ENCODE measurements at regions not wholly inside any gene's neighbourhood (a gene's known extent, or its start where the extent isn't known, plus 50 kb on each side); places are given as distances from the start of the nearest gene placed in this dataset.

- 12% methylated on average over 3 of the region's 3 CpGs for WGBS (ENCODE audit: missing lambda C conversion rate)
- Histone ChIP-seq H3K4me1 (no peaks in the 10 kb centered on the region), H3K4me3 (no peak overlapping the region), H3K9me3 (no peaks in the 10 kb centered on the region), H3K4me2 (no peak overlapping the region), H3K27ac (no peak overlapping the region)
- no peak for FAIRE-seq
- ATAC-seq, result no peak
- POLR2A ChIA-PET, result no interaction called here
- TF ChIP-seq EHF (CRISPR knock-in tag; IDR thresholded peaks at IDR 0.05) (no peak), CHD2 (IDR thresholded peaks at IDR 0.05; ENCODE audit: low read length, partially characterized antibody) (no peak), JUN (IDR thresholded peaks at IDR 0.05) (no peak), CTCF (IDR thresholded peaks at IDR 0.05) (no peak), RNF2 (IDR thresholded peaks at IDR 0.05; ENCODE audit: borderline replicate concordance, low read depth) (no peak)
- TF ChIP-seq, protein P1, sequence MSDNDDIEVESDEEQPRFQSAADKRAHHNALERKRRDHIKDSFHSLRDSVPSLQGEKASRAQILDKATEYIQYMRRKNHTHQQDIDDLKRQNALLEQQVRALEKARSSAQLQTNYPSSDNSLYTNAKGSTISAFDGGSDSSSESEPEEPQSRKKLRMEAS (IDR thresholded peaks at IDR 0.05), result no peak
- TF ChIP-seq, protein P2, sequence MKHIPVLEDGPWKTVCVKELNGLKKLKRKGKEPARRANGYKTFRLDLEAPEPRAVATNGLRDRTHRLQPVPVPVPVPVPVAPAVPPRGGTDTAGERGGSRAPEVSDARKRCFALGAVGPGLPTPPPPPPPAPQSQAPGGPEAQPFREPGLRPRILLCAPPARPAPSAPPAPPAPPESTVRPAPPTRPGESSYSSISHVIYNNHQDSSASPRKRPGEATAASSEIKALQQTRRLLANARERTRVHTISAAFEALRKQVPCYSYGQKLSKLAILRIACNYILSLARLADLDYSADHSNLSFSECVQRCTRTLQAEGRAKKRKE (CRISPR knock-in tag; IDR thresholded peaks at IDR 0.05; ENCODE audit: low read depth), result no peak
- CTCF ChIA-PET, result no interaction called here
- no peak for DNase-seq (ENCODE audit: low read depth in 1 of 2, low spot score in 1 of 2)
These were observed 416.4 kb upstream of the THRB start for GRCh38 chr3:24911076-24911475.

DNA sequence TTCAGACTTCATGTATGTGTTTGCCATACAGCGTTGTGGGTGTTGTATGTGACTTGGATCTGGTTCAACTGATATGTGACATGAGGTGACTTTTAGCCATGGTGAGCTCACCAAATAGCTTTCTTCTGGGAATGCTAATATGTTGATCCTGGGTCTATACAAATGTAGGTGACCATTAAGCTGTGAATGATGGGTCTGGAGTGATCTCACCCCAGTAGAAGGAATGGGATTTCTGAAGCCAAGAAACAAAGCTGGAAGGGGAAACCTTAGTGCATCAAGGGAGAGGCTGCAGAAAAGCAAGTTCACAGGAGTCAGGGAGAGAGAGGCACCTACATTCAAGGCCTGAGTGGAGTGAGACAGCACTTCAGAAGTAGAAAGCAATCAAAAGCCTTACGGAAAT is 421.0 kb upstream of the THRB start:
- ATAC-seq (no peak), DNase-seq (ENCODE audit: low read depth in 1 of 2, low spot score in 1 of 2) (no peak), FAIRE-seq (no peak)
- TF ChIP-seq ZC3H11A (IDR thresholded peaks at IDR 0.05) (no peak), EHMT2 (IDR thresholded peaks at IDR 0.05; ENCODE audit: low read depth) (no peak), RAD21 (conservative IDR thresholded peaks at IDR 0.05 in 1 of 2, IDR thresholded peaks at IDR 0.05 in 1 of 2) (no peak)
- 61% methylated on average over 2 of the region's 2 CpGs for WGBS (ENCODE audit: missing lambda C conversion rate)
- H3K9me3 ChIP-seq, result no peaks in the 10 kb centered on the region
- H3K4me3 ChIP-seq, result no peak overlapping the region
- CTCF ChIA-PET, result interaction anchor here (1.0 kb wide), 1 partner anchor 13 kb away, joined by 3 read pairs; no protein-coding TSS in a partner anchor
- H3K4me1 ChIP-seq, result no peaks in the 10 kb centered on the region
- H3K27ac ChIP-seq, result no peak overlapping the region
- H3K4me2 ChIP-seq, result no peak overlapping the region
- POLR2A ChIA-PET, result no interaction called here

- CTCF ChIA-PET, result no interaction called here
These were observed 423.3 kb upstream of the THRB start for GRCh38 chr3:24917908-24918307.

More at GRCh38 chr3:24917908-24918307, 423.3 kb upstream of the THRB start:
- H3K9me3 ChIP-seq, result no peaks in the 10 kb centered on the region
- ATAC-seq, result no peak
- H3K27ac ChIP-seq, result no peak overlapping the region
- WGBS (ENCODE audit: missing lambda C conversion rate), result 48% methylated on average over 5 of the region's 5 CpGs
- no peak for TF ChIP-seq POLR2AphosphoS2 (conservative IDR thresholded peaks at IDR 0.05; ENCODE audit: low read length)
- TF ChIP-seq, protein P3, sequence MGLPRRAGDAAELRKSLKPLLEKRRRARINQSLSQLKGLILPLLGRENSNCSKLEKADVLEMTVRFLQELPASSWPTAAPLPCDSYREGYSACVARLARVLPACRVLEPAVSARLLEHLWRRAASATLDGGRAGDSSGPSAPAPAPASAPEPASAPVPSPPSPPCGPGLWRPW (IDR thresholded peaks at IDR 0.05), result no peak
- no peak for TF ChIP-seq ESRRA (IDR thresholded peaks at IDR 0.05; ENCODE audit: borderline replicate concordance, low read length)
- no peak for TF ChIP-seq TFCP2L1 (CRISPR knock-in tag; IDR thresholded peaks at IDR 0.05)
- no peak for TF ChIP-seq HDAC2 (IDR thresholded peaks at IDR 0.05)
- no peak for TF ChIP-seq ZSCAN20 (CRISPR knock-in tag; IDR thresholded peaks at IDR 0.05)
- TF ChIP-seq CBX8 (IDR thresholded peaks at IDR 0.05), result no peak
- TF ChIP-seq RCOR1 (IDR thresholded peaks at IDR 0.05; ENCODE audit: low read depth, low read length), result no peak
- TF ChIP-seq REST (IDR thresholded peaks at IDR 0.05), result no peak
- TF ChIP-seq POLR2A (IDR thresholded peaks at IDR 0.05; ENCODE audit: low read length), result no peak
- H3K4me3 ChIP-seq, result no peak overlapping the region
- H3K4me2 ChIP-seq, result no peak overlapping the region
- POLR2A ChIA-PET, result no interaction called here
- H3K4me1 ChIP-seq, result no peaks in the 10 kb centered on the region
- no peak for FAIRE-seq
- no peak for DNase-seq (ENCODE audit: low read depth in 1 of 2, low spot score in 1 of 2)
